Right renal pelvis (tissue), 4 donors: ENCODE measurements at regions not wholly inside any gene's neighbourhood (a gene's known extent, or its start where the extent isn't known, plus 50 kb on each side); places are given as distances from the start of the nearest gene placed in this dataset.

Experiments
- DNase-seq, 4 donors: peaks; one replicate each; pipeline ENCODE4 v3.0.0-alpha.2; 2013; ENCODE audit warnings: low read depth in 4 of 4, low spot score in 3 of 4, missing footprints in 1 of 4

DNA sequence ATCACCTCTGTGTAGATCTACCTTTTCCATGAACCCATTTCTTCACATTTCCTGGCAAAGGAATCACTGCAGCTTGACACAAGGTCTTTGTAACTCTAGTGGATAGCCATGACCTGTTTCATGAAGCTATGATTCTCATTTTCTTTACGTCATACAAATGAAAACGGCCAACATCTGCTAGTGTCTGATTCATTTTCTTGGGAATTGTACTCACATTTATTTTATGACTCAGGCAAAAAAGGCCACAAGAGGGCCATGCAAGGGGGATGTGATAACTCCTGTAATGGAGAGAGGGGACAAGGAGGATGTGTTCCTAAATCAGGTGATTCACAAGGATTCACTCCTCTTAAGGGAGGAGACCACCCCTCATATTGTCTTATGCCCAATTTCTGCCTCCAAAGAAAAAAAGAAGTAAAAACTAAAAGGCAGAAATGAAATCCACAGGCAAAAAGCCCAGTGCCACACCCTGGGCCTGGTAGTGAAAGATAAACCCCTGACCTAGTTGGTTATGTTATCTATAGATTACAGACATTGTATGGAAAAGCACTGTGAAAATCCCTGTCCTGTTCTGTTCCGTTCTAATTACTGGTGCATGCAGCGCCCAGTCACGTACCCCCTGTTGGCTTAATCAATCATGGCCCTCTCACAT, 249.9 kb downstream of the IPMK start:
- no peak for DNase-seq

DNA sequence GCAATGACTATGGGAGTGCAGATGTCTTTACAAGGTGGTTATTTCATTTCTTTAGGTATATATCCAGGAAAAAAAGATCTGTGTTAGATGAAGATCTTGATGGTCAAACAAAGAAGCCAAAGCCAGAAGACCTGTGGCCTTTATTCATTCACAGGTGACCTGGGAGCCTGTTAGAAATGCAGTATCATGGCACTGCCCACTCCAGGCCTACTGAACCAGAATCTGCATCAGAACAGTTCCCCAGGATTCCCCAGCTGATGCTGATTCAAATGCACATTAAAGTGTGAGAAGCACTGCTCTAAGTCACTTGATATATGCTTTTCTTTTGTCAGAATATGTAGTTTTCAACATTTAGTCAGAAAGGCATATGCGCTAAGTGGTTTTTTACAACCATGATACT, 251.1 kb downstream of the IPMK start:
- DNase-seq, result no peak

DNA sequence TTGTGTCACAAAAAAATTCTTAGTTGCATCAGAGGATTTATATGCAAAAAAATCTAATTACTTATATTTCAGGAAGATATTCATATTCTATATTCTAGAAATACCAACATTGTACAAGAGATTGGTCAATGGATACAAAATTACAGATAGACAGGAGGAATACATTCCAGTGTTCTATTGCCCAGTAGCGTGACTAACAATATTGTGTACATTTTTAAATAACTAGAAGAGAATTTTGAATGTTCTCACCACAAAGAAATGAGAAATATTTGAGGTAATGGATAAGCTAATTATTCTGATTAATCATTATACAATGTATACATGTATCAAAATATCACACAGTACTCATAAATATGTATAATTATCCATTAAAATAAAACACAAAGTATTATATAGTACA, 253.3 kb downstream of the IPMK start:
- DNase-seq, result no peak

DNA sequence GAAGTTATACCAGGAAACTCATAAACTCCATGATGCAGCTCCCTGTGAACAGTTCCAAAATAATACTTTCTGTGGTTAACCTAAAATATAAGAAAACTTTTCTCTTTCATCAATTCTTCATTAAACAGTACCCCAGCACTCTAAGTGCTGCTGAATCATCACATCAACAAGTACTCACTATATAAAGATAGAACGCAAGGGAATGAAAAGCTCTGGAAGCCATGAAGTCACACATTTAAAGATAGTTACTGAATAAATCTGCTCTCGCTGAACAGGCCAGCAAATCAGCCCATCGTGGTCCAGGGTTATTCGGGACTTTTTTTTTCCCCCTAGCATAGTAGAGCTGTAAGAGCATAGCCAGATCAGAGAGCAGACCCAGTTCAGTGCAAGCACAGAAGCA, 254.3 kb downstream of the IPMK start:
- no peak for DNase-seq

DNA sequence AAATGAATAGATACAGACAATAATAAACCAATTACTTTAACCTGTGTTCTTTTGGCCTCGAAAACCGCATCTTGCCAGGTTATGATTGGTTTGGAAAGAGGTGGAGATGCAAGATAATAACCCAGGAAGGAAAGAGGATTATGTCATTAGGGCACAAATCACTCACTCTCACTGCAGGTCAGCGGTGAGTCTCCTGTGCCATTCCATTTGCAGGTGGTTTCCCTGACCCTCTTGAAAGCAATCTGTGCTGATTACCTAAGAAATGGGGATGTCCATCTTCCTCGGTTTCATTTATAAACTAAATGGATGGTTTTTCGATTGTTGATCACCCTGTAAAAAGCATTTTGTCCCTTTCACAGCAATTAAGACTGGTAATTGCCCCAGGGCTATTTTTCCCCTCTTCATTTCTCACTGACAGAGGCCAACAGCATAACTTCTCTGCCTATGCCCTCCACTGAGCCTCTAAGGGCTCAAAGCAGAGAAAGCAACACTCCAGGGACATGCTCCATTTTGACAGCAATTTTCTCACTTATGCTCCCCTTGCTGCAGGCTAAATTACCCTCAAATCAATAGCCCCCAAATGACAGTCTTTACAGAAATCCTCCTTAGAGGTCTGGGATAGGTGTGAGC, 257.5 kb downstream of the IPMK start:
- no peak for DNase-seq

DNA sequence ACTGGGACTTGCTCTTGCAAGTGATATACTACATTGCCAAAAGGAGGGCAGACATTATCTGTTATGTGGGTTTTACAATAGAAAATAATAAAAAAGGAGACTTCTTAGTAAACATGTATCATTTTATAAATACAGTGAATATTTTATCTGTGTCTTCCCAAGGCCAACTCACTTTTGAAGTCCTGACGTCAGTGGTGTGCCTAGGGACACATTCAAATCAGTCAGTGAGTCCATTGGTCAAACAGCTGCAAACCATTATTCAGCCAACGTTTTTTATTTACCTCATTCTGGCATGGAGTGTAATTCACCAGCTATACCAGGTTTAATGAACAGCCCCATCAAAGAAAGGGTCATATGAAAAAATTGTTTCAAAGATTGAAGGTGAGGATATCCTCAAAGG, 263.7 kb downstream of the IPMK start:
- no peak for DNase-seq

DNA sequence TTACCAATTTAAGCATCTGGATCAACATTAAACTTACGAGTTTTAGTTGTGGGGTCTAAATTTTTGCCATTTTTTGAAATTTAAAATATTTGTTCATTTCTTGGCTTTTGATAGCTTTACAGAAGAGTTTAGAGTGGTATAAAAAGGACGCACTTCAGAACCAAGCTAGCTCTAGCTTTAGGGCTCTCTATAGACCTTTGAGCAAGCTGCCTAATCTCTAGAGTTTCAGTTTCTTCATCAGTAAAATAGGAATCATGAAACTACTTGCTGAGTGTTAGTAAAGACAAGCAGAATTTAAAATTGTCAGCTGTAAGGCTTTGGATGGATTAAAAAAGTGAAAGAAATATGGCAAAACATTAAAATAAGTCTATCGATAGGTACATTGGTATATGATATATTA, 266.5 kb downstream of the IPMK start:
- DNase-seq, result no peak

DNA sequence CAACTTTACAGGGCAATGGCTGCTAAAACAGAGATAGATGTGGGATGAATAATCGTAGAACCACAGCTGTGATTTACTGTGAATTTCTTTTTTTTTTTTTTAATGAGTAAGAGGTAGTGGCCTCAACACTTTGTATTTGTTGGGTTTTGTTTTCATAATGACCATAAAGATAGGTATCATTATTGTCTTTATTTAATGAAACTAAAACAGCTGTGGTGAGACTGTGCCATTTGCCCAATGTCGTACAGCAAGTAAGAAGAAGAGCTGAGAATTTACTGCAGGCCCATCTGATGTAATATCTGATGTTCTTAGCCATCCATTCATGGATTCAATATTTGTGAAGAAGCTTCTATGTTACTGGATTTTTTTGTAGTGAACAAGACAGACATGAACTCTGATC, 271.2 kb downstream of the IPMK start:
- DNase-seq, result no peak

DNA sequence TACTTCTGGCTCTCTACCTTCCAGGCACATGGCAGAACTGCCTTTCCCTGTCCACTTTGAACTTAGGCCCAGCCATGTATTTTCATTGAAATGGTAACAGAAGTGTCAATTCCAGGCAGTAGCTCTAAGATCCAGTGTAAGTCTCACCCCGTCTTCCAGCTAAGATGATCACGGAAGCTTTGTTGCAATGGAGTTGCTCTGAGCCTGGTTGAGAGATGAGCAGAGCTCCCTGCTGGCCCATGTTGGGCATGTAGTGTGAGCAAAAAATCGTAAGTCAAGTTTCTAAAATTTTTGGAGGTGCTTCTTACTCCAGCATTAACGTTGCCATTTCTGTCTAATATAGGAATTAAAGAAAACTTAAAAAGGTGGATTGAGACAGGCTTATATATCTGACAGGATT, 274.4 kb downstream of the IPMK start:
- no peak for DNase-seq

DNA sequence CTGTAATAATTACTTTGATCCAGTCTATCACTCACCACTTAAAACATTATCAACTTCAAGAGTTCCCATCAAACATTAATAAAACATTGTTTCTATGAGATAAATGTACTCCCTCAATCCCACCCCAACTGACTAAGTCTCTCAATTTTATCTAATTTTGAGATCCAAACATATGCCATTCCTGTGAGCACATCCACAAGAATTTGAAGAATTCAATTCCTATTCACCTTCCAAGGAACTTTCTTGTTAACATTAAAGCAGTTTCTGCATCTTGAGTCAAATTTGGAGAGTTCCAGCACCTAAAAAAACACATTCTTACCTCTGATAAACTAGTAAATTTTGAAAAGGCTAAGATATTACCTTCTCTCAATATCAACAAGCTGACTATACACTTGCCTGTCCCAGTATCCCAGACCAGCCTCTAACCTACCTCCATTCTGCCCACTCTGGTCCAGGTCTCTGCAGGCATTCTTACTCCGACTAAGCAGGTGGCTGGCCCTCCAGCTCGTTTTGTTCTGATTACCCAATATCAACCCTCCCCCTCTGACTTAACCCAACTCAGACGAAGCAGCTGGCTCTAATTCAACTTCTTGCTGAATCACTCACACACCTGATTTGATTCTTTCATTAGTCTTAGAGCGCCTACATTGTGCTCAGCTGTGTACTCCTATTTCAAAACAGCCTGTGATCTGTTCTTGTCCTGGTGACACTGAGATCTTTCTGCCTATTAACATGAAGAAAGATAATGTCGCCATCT, 275.2 kb downstream of the IPMK start:
- DNase-seq, result no peak

DNA sequence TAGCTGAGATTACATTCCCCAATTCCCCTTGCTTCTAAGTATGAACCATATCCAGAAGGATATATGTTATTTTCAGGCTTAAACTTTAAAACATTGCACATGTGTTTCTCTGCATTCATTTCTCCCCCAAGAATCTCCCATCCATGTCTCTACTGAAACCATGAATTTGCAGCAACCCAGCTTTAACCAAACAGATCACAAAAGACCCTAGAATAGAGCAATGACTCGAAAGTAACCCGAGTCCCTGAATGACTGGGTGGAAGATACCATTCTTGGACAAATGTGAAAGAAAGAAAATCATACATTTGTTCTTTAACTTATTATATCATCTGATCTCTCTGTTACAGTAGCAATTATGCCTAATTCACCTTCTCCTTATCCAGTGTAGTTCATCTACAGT, 278.7 kb downstream of the IPMK start:
- no peak for DNase-seq

DNA sequence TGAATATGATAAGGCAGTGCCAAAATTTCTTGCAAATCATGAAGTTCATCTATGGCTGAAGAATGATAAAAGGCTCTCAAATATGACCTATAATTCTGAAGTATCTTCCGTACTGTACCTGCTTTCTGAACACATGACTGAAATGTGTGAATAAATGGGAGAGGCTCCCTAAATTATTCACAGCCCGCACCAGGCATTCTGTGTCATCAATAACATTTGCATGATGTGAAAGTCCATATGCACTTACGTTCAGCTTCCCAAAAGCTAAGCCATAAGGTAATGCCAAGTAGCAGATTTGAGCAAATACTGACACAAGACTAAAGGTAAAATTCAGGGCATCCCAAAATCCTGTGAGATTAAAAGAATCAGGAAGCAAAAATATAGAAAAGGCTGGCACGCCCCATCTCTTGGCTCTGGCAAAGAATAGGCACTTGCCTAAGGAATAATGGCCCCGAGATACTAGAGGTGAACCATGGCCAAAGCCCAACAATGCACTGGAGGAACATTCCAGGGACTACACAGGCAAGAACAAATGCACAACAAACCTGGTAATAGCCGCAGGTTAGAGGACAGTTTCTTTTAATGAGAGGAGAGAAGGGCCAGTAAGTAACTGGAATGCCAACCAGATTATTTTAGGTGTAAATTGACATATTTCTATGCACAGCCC, 280.5 kb downstream of the IPMK start:
- no peak for DNase-seq

DNA sequence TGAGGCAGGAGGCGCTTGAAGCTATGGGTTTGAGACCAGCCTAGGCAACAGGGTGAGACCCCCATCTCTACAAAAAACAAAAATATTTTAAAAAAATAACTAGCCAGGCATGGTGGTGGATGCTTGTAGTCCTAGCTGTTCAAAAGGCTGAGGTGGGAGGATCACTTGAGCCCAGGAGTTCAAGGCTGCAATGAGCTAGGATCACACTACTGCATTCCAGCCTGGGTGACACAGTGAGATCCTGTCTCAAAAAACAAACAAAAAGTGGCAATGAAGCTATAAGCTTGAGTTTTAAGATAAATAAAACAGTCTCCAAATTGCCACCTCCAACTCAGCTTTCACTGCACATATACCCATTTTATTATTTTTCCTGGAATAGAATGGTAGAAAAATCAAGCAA, 281.3 kb downstream of the IPMK start:
- DNase-seq, result no peak

DNA sequence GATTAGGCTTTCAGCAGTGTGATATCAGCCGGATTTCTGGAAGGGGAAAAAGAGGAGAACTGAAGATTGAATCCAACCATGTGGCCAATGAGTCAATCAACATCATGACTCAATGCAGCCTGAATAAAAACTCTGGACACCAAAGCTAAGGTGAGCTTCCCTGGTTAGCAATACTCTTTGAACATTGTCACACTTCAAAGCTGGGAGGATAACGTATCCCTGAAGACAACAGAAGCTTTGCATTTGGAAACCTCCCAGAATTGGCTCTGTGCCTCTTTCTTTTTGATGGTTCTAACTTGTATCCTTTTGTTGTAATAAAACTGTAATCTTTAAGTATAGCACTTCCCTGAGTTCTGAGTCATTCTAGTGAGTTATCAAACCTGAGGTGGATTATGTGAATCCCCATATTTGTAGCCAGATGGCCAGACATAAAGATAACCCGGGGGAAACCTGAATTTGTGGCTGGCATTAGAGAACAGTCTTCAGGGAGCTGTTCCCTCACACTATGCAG, 284.4 kb downstream of the IPMK start:
- DNase-seq, result no peak

DNA sequence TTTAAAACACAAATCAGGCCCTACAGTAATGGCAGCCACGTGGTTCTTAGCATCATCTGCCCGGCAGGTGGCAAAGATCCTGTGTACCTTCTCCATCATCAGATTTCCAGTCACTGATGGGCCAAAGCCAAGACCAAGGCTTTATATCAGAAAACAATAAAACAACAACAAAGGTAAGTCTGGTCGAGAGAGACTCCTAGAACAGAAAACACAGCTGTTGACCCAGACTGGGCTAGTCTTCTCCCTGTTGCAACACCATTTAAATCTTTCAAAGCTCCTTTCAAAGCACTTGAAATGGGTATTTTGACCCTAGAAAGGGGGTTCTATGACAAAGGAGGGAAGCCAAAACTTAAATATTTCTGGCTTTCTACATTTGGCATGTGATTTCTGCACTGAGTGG, 285.6 kb downstream of the IPMK start:
- DNase-seq, result no peak

DNA sequence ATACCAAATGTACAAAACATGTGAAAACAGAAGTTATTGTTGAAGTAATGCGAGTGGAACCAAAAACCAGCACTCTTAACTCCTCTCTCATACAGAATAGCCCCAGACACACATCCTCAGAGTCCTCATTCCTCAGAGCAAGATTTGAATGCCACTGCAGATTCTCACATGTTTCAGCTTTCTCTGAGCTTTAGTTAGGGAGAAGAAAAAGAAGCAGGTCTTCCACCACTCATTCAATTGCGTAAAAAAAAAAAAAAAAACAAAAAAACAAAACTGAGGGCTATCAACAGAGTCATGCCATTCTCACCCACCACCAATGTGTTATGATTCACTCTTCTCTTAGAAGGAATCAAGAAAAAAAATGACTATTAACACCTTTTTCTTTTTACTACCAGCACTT, 287.7 kb downstream of the IPMK start:
- DNase-seq, result no peak

DNA sequence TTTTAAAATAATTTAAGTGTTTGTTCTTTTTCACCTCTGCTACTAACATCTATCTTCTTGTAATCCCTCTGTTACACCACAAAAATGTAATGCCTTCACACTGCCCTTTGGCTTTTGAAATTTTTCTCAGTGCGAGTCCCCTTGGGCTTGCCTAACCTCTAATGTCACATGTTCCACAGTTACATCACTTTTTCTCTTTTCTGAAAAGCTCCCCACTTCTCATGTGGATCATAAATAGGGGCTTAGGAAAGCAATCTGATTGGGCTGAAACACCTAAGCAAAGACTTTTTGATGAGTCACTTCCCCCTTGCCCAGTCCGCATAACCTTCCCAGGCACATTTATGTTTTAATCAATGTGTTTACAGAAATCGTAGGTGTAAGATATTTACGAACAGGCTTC, 288.2 kb downstream of the IPMK start:
- no peak for DNase-seq

DNA sequence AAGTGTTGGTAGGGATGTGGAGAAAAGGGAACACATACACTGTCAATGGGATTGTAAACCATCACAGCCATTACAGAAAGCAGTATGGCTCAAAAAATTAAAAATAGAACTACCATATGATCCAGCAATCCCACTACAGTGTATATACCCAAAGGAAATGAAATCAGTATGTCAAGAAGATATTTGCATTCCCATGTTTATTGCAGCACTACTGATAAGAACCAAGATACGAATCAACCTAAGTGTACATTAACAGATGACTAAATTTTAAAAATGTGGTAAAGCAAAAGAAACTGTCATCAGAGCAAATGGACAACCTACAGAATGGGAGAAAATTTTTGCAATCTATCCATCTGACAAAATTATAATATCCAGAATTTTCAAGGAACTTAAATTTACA, 290.4 kb downstream of the IPMK start:
- DNase-seq, result no peak

DNA sequence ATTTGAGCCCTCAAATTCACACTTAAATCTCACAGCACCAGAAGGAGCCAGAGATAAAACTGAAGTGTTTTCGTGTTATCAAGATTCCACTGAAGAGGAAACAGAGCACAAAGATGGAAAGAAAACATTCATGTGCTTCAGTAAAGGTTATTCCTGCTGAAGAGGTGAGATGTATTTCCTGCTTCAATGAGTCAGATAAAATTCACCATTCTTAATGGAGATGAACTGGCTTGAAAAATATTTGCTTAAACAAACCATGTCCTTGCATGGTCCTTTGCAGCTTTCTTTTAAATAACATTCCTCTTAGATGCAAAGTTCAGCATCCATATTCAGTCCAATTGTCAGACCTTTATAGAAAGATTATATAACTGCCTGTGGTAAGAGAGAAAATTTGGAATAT, 294.2 kb downstream of the IPMK start:
- no peak for DNase-seq

DNA sequence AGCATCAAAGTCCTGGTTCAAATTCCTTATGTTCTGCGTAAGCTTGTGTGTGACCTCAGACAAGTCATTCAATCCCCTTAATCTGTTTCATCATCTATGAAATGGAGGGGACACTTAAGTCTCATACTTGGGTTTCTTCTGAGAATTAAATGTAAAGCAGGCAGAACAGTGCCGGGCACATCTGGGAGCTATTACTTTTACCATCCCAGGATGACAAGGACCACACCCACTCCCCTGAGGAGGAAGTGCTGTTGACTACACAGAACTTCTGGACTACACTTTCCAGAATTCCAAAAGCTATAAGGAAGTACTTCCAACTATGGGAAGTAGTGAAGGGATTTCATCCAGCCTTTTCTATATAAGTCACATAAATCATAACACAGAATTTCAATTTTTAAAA, 294.9 kb downstream of the IPMK start:
- DNase-seq, result no peak

DNA sequence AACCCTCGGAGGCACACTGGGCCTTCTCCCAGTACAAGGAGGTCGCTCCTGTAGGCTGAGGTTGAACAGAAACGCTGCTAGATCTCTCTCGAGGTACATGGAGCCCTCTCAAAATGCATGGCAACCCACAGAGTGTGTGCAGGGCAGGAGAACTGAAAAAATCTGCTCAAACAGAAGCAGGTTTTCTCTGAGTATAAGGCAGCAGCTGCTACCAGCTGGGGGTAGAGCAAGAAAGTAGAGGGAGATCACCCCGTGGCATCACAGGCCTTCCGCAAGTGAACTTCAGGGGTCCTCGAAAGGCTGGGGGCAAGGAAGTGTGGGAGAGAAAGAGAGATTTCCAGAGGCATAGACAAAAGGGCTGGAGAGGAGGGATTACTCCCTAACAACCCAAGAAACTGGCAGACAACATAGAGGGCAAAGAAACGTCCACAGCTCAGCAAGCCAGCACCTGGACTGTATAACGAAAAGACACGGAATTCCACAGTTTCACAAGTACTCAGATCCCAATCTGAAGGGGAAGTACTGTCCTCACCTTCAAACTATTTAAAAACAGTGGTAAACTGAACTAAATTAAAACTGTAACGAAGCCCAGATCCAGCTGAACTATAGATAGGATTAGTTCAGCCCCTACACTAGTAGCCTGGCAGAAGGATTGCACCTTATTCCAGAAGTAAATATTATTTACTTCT, 299.2 kb downstream of the IPMK start:
- no peak for DNase-seq
